Transverse colon (tissue), 4 donors: ENCODE measurements at regions not wholly inside any gene's neighbourhood (a gene's known extent, or its start where the extent isn't known, plus 50 kb on each side); places are given as distances from the start of the nearest gene placed in this dataset.

ENCODE experiments used
- small RNA-seq, 4 donors: library from RNA; depleted of rRNA; stranded (forward); fragments of <200 nt; gene quantifications; one replicate each; pipeline ENCODE3, GENCODE V24; 2016

Small RNA genes lying in the stretch of these regions (small RNA-seq; reads per million reads assigned to genes)
- 0 reads per million in 4 donors for gene MIR3680-1
